ENCODE measurements at regions not wholly inside any gene's neighbourhood (a gene's known extent, or its start where the extent isn't known, plus 50 kb on each side); places are given as distances from the start of the nearest gene placed in this dataset.

- DNase-seq (ENCODE audit: extremely low read depth in 1 of 11, low read depth in 9 of 11, low spot score in 4 of 11) = no peak
Observed at GRCh38 chr2:226073496-226074160, 674.1 kb downstream of the NYAP2 start.

DNA sequence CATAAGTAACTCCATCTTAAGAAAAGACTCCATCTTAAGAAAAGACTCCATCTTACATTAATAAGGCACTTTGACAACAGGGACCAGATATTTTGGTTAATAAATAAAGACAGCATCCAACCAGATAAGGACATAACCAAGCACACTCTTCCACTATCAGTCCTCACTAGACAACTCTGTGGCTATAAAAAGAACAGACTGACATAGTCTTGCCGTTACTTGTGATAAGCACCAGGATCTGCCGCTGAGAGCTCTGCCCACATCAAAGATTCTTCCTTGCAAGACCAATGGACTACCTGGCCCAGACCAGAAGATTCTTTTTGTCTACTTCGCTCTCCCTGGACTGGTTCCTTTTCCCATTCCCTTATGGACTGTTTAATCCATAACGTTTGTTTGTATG lies 667.4 kb downstream of the NYAP2 start:
- DNase-seq (ENCODE audit: extremely low read depth in 1 of 11, low read depth in 9 of 11, low spot score in 4 of 11) = no peak

GRCh38 chr2:226066391-226066790 lies 666.9 kb downstream of the NYAP2 start:
- DNase-seq (ENCODE audit: extremely low read depth in 1 of 11, low read depth in 9 of 11, low spot score in 4 of 11) = no peak

GRCh38 chr2:226064932-226065570 lies 665.5 kb downstream of the NYAP2 start:
- DNase-seq (ENCODE audit: extremely low read depth in 1 of 11, low read depth in 9 of 11, low spot score in 4 of 11) = peak in 1 of 11 donors; percentile 2

GRCh38 chr2:226063704-226064440 lies 664.4 kb downstream of the NYAP2 start:
- DNase-seq (ENCODE audit: extremely low read depth in 1 of 11, low read depth in 9 of 11, low spot score in 4 of 11) = no peak

GRCh38 chr2:226059961-226060627 lies 660.6 kb downstream of the NYAP2 start:
- no peak for DNase-seq (ENCODE audit: extremely low read depth in 1 of 11, low read depth in 9 of 11, low spot score in 4 of 11)

- no peak for DNase-seq (ENCODE audit: extremely low read depth in 1 of 11, low read depth in 9 of 11, low spot score in 4 of 11)
Observed at GRCh38 chr2:226057914-226058313, 658.4 kb downstream of the NYAP2 start.

GRCh38 chr2:226057365-226057764 lies 657.9 kb downstream of the NYAP2 start:
- DNase-seq (ENCODE audit: extremely low read depth in 1 of 11, low read depth in 9 of 11, low spot score in 4 of 11) = no peak

GRCh38 chr2:226052772-226053416 lies 653.4 kb downstream of the NYAP2 start:
- DNase-seq (ENCODE audit: extremely low read depth in 1 of 11, low read depth in 9 of 11, low spot score in 4 of 11) = no peak

- DNase-seq (ENCODE audit: extremely low read depth in 1 of 11, low read depth in 9 of 11, low spot score in 4 of 11) = no peak
Observed at GRCh38 chr2:226050822-226051221, 651.3 kb downstream of the NYAP2 start.

- DNase-seq (ENCODE audit: extremely low read depth in 1 of 11, low read depth in 9 of 11, low spot score in 4 of 11) = peak in 7 of 11 donors; percentile 22 to 75 (median 51)
Observed at GRCh38 chr2:226048611-226049010, 649.1 kb downstream of the NYAP2 start.

- DNase-seq (ENCODE audit: extremely low read depth in 1 of 11, low read depth in 9 of 11, low spot score in 4 of 11) = no peak
Observed at GRCh38 chr2:226045080-226045479, 645.6 kb downstream of the NYAP2 start.

DNA sequence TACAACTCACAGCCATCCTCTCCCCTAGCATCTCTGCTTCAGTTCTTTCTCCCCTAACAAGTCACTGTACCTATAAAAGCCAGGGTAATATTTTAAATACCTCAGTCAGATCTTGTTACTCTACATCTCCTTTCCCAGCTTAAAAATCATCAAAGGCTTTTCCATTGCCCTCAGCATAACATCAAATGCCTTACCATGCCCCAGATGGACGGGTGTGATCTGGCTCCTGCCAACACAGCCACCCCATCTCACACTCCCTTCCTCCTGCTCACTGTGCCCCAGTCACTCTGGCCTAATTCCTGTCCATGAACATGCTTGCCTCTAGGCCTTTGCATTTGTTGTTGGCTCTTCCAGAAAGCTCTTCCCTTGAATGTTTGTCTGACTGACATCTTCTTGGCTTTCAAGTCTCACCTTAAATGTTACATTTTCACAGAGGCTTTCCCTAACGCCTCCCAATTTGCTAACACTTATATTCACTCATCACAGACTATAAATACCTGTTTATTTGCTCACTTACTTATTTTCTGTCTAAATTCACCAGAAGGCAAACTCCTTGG lies 640.9 kb downstream of the NYAP2 start:
- no peak for DNase-seq (ENCODE audit: extremely low read depth in 1 of 11, low read depth in 9 of 11, low spot score in 4 of 11)

DNA sequence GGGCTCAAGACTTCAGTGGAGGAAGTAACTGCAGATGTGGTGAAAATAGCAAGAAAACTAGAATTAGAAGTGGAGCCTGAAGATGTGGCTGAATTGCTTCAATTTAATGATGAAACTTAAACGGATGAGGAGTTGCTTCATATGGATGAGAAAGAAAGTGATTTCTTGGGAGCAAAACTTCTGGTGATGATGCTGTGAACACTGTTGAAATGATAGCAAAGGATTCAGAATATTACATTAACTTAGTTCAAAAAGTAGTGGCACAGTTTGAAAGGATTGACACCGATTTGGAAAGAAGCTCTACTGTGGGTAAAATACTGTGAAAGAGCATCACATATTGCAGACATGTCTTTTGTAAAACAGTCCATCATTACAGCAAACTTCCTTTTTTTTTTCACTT lies 638.0 kb downstream of the NYAP2 start:
- DNase-seq (ENCODE audit: extremely low read depth in 1 of 11, low read depth in 9 of 11, low spot score in 4 of 11) = no peak

DNA sequence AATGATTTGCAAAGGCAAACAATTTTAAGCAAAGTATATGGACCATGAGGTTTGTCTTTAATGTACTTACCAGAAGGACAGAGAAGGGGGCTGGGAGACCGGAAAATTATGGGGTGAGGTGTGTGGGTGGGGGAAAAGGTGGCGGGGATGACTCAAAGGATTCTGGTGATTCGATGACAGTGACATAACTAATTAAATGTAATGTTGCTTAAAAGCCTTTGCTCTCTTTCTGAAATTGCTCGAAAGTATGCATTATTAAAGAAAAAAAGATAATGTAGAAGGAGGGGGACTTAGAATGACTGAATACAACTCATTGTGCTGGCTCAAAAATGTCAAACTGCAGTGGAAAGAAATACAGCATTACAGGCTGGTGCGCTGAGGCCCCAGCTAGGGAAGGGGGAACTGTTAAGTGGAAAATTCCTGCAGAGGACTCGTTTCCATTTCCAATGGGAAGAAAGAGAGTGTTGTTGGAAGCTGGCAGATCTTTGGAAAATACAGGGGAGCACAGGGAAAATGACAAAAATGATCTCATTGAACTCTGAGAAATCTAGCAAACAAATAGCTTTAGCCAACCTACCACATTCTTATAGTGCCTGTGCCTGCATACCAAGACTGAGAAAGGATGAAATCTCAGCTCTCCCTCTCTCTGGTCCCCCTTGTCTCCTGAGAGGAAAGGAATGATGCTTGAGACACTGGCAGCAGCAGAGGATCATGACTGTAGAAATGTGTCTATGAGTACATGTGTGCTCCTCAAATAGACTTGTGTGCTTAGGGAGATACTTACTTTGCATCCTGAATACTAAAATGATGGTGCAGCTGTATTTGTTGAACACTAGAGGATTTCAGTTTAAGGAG lies 632.4 kb downstream of the NYAP2 start:
- peak in 2 of 11 donors; percentile 15 to 32 for DNase-seq (ENCODE audit: extremely low read depth in 1 of 11, low read depth in 9 of 11, low spot score in 4 of 11)

DNA sequence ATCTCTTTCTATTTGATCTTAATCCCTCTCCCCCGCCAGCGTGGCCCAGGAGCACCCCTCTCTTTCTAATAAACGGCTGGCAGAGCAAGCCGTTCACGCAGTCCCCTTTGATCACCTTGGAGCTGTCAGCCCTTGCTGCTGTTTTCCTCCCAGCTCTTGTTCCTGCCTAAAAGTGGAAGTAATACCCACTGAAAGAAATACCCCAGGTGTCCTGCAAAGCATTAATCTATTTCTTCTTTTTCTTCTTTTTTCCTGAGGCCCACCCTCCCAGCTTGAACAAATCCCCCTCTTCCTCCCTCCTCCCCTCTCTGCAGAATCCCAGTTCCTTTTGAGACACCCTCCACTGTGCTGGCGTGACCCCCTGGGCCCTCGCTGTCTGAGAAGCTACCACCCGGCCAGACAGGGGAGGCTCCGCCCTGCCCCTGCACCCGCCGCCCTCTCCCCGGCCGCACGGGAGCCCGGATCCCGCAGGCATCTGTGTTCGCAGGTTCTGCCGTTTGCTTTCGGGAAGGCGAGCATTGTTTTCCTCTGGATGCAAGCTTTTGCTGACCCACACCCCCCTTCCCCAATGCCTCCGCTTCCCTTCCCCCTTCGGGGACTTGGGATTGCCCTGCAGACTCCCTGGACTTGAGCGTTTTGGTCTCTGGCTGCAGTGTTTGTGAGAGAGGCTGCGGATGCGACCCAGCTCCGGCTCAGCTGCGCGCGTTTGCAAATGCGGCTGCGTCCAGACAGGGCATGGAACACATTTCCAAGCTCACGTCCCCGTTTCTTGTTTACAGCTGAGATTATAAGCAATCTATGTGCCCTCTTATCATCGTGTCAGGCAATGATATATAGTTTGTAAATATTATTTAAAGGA lies 631.5 kb downstream of the NYAP2 start:
- DNase-seq (ENCODE audit: extremely low read depth in 1 of 11, low read depth in 9 of 11, low spot score in 4 of 11) = peak; percentile 44 to 76 (median 70)

DNA sequence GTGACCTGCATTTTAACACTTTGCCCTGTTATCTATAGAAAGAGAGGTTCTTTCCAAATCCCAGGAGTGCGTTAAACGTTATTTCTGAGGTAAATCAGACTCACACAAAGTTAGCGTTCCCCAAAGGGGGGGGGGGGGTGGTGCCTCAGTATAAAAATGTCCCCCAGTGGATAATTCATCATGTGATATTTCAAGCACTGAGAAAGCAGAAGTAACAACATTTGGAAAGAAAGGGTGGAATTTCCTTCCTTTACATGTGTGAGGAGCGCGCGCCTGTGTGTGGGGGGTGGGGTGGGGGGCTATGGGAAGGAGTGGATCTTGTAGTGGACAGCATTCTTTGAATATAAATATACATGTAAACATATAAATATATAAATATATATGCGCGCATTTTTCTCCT lies 630.9 kb downstream of the NYAP2 start:
- no peak for DNase-seq (ENCODE audit: extremely low read depth in 1 of 11, low read depth in 9 of 11, low spot score in 4 of 11)
